ENCODE measurements at regions not wholly inside any gene's neighbourhood (a gene's known extent, or its start where the extent isn't known, plus 50 kb on each side); places are given as distances from the start of the nearest gene placed in this dataset.

GRCh38 chr16:51821527-51821926 lies 670.5 kb upstream of the SALL1 start:
- TF ChIP-seq ZBTB7A (IDR thresholded peaks at IDR 0.05; ENCODE audit: low read depth) (no peak), TEAD4 (IDR thresholded peaks at IDR 0.05) (no peak), FOXM1 (IDR thresholded peaks at IDR 0.05; ENCODE audit: borderline replicate concordance, low read depth) (no peak), CEBPB (IDR thresholded peaks at IDR 0.05) (no peak), EGR1 (IDR thresholded peaks at IDR 0.05) (no peak), TCF12 (IDR thresholded peaks at IDR 0.05; ENCODE audit: low read depth) (no peak), USF1 (IDR thresholded peaks at IDR 0.05) (no peak), YY1 (IDR thresholded peaks at IDR 0.05; ENCODE audit: low read depth) (no peak), MAX (IDR thresholded peaks at IDR 0.05) (no peak), TAF1 (IDR thresholded peaks at IDR 0.05; ENCODE audit: low read depth) (no peak), EP300 (IDR thresholded peaks at IDR 0.05; ENCODE audit: borderline replicate concordance) (no peak), RAD21 (IDR thresholded peaks at IDR 0.05; ENCODE audit: low read depth) (no peak), CREB1 (IDR thresholded peaks at IDR 0.05; ENCODE audit: low read depth) (no peak), REST (IDR thresholded peaks at IDR 0.05; ENCODE audit: low read depth) (no peak), NFIC (IDR thresholded peaks at IDR 0.05) (no peak)

- TF ChIP-seq EP300 (IDR thresholded peaks at IDR 0.05; ENCODE audit: borderline replicate concordance), result no peak
- no peak for TF ChIP-seq FOXM1 (IDR thresholded peaks at IDR 0.05; ENCODE audit: borderline replicate concordance, low read depth)
- no peak for TF ChIP-seq EGR1 (IDR thresholded peaks at IDR 0.05)
- TF ChIP-seq CREB1 (IDR thresholded peaks at IDR 0.05; ENCODE audit: low read depth), result no peak
- no peak for TF ChIP-seq TAF1 (IDR thresholded peaks at IDR 0.05; ENCODE audit: low read depth)
- no peak for TF ChIP-seq TEAD4 (IDR thresholded peaks at IDR 0.05)
- TF ChIP-seq RAD21 (IDR thresholded peaks at IDR 0.05; ENCODE audit: low read depth), result no peak
- TF ChIP-seq TCF12 (IDR thresholded peaks at IDR 0.05; ENCODE audit: low read depth), result no peak
- TF ChIP-seq REST (IDR thresholded peaks at IDR 0.05; ENCODE audit: low read depth), result no peak
- no peak for TF ChIP-seq USF1 (IDR thresholded peaks at IDR 0.05)
- TF ChIP-seq MAX (IDR thresholded peaks at IDR 0.05), result no peak
- TF ChIP-seq YY1 (IDR thresholded peaks at IDR 0.05; ENCODE audit: low read depth), result no peak
- TF ChIP-seq ZBTB7A (IDR thresholded peaks at IDR 0.05; ENCODE audit: low read depth), result no peak
- TF ChIP-seq CEBPB (IDR thresholded peaks at IDR 0.05), result no peak
- TF ChIP-seq NFIC (IDR thresholded peaks at IDR 0.05), result no peak
Measured at GRCh38 chr16:51820176-51820575, 669.1 kb upstream of the SALL1 start.

- TF ChIP-seq CEBPB (IDR thresholded peaks at IDR 0.05), result no peak
- peak; percentile 24; the same call in 1 of the 2 replicates for TF ChIP-seq RAD21 (IDR thresholded peaks at IDR 0.05; ENCODE audit: low read depth)
Measured at GRCh38 chr16:51818342-51818944, 667.4 kb upstream of the SALL1 start.

GRCh38 chr16:51816929-51817328 lies 665.9 kb upstream of the SALL1 start:
- no peak for TF ChIP-seq TAF1 (IDR thresholded peaks at IDR 0.05; ENCODE audit: low read depth)
- TF ChIP-seq TEAD4 (IDR thresholded peaks at IDR 0.05), result no peak
- TF ChIP-seq CREB1 (IDR thresholded peaks at IDR 0.05; ENCODE audit: low read depth), result no peak
- TF ChIP-seq NFIC (IDR thresholded peaks at IDR 0.05), result no peak
- TF ChIP-seq USF1 (IDR thresholded peaks at IDR 0.05), result no peak
- no peak for TF ChIP-seq FOXM1 (IDR thresholded peaks at IDR 0.05; ENCODE audit: borderline replicate concordance, low read depth)
- TF ChIP-seq TCF12 (IDR thresholded peaks at IDR 0.05; ENCODE audit: low read depth), result no peak
- no peak for TF ChIP-seq REST (IDR thresholded peaks at IDR 0.05; ENCODE audit: low read depth)
- no peak for TF ChIP-seq EGR1 (IDR thresholded peaks at IDR 0.05)
- TF ChIP-seq CEBPB (IDR thresholded peaks at IDR 0.05), result no peak
- no peak for TF ChIP-seq MAX (IDR thresholded peaks at IDR 0.05)
- no peak for TF ChIP-seq YY1 (IDR thresholded peaks at IDR 0.05; ENCODE audit: low read depth)
- TF ChIP-seq RAD21 (IDR thresholded peaks at IDR 0.05; ENCODE audit: low read depth), result no peak
- no peak for TF ChIP-seq EP300 (IDR thresholded peaks at IDR 0.05; ENCODE audit: borderline replicate concordance)
- TF ChIP-seq ZBTB7A (IDR thresholded peaks at IDR 0.05; ENCODE audit: low read depth), result no peak
